Progenitor cell of endocrine pancreas (in vitro differentiated cells): ENCODE measurements at regions not wholly inside any gene's neighbourhood (a gene's known extent, or its start where the extent isn't known, plus 50 kb on each side); places are given as distances from the start of the nearest gene placed in this dataset.

ENCODE experiments used
- DNase-seq: peaks from one replicate; pipeline ENCODE4 v3.0.0; 2021; ENCODE audit warnings: low spot score; ENCODE audit not compliant: unreplicated experiment
- H3K27ac Mint-ChIP-seq: 2 replicates; pipeline ENCODE4 v1.8.0; 2021; ENCODE audit warnings: mild to moderate bottlenecking, moderate library complexity, mixed read lengths
- H3K27me3 Mint-ChIP-seq: 2 replicates; pipeline ENCODE4 v1.8.0; 2021; ENCODE audit warnings: mixed read lengths
- H3K36me3 Mint-ChIP-seq: 2 replicates; pipeline ENCODE4 v1.8.0; 2022; ENCODE audit warnings: mixed read lengths; ENCODE audit not compliant: insufficient read depth
- H3K4me1 Mint-ChIP-seq: 2 replicates; pipeline ENCODE4 v1.8.0; 2021; ENCODE audit warnings: low read depth, mixed read lengths
- H3K4me3 Mint-ChIP-seq: 2 replicates; pipeline ENCODE4 v1.8.0; 2021; ENCODE audit warnings: low read depth, mild to moderate bottlenecking, moderate library complexity, mixed read lengths
- H3K9me3 Mint-ChIP-seq: 2 replicates; pipeline ENCODE4 v1.8.0; 2021; ENCODE audit warnings: low read depth, mixed read lengths
- TF ChIP-seq, protein P1 (sequence below): fragments of 200-600 bp; sonication (generic); IDR thresholded peaks from one replicate; pipeline ENCODE4 v1.5.0; 2021; ENCODE audit warnings: antibody characterized with exemption, mild to moderate bottlenecking; ENCODE audit not compliant: unreplicated experiment

DNA sequence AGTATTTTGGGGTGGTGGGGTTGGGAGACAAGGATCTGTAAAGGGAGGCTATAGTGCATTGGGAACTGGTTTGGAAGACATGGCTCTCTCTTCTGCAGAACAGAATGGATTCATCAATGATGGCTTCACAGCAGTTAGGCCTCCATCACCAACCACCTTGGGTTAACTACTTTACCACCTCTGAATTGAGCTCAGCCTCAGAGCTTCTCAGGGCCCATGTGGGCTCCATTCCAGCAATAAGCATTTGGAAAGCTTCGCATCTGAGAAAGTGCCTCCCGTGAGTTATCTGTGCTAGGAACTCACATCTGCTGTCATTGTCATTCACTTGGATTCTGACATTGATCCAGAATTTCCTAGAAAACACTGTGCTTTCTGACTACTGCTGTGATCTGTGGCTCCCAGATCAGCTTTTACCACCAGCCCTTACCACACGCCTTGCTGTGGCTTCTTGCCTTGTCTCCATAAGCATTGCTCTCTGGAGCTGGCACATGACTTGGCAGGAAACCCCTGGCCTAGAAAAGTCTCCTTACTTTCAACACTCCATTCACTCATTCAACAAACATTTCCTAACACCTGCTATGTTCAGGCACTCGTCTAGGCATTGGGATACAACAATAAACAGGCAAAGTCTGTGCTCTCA, 70.7 kb upstream of the ADO start:
- no peaks in the 10 kb centered on the region for H3K36me3 Mint-ChIP-seq
- H3K4me3 Mint-ChIP-seq, result no peak overlapping the region
- DNase-seq, result no peak
- no peak overlapping the region for H3K27ac Mint-ChIP-seq
- no peaks in the 10 kb centered on the region for H3K9me3 Mint-ChIP-seq
- TF ChIP-seq, protein P1, sequence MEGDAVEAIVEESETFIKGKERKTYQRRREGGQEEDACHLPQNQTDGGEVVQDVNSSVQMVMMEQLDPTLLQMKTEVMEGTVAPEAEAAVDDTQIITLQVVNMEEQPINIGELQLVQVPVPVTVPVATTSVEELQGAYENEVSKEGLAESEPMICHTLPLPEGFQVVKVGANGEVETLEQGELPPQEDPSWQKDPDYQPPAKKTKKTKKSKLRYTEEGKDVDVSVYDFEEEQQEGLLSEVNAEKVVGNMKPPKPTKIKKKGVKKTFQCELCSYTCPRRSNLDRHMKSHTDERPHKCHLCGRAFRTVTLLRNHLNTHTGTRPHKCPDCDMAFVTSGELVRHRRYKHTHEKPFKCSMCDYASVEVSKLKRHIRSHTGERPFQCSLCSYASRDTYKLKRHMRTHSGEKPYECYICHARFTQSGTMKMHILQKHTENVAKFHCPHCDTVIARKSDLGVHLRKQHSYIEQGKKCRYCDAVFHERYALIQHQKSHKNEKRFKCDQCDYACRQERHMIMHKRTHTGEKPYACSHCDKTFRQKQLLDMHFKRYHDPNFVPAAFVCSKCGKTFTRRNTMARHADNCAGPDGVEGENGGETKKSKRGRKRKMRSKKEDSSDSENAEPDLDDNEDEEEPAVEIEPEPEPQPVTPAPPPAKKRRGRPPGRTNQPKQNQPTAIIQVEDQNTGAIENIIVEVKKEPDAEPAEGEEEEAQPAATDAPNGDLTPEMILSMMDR, result no peak
- no peaks in the 10 kb centered on the region for H3K27me3 Mint-ChIP-seq
- peaks cover 9% of the 10 kb centered on the region for H3K4me1 Mint-ChIP-seq

DNA sequence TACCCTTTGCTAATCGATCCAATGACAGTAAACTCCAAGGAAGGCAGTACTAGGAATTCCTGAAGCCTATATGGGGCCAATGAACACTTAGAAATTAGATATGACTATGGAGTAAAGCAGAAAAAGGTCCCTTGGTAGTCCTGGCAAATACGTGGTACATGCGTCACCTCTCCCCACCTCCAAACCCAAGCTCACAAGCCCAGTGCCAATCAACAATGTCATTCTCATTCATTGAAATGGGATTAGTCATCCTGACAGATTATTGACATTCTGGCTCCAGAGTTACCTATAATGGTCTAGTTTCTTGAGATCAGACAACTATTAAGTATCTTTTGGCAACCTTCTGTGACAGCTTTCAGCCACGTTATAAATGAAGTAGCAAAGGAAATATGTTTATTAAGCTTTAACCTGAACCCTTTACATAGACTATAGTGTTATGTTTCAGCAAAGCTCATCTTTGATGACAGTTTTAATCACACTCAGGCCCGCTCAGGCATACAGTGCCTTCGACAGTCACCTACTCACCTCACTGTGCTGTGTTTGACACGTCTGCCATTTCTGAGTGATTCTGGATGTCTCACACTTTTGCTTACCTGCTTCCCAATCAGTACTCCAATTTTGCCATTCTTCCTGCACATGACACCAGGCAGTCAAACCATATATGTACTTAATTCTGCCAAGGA, 69.6 kb upstream of the ADO start:
- Mint-ChIP-seq H3K27ac (no peak overlapping the region), H3K9me3 (no peaks in the 10 kb centered on the region), H3K36me3 (no peaks in the 10 kb centered on the region), H3K27me3 (no peaks in the 10 kb centered on the region), H3K4me1 (peaks cover 9% of the 10 kb centered on the region), H3K4me3 (no peak overlapping the region)
- no peak for DNase-seq
- TF ChIP-seq, protein P1, result no peak

DNA sequence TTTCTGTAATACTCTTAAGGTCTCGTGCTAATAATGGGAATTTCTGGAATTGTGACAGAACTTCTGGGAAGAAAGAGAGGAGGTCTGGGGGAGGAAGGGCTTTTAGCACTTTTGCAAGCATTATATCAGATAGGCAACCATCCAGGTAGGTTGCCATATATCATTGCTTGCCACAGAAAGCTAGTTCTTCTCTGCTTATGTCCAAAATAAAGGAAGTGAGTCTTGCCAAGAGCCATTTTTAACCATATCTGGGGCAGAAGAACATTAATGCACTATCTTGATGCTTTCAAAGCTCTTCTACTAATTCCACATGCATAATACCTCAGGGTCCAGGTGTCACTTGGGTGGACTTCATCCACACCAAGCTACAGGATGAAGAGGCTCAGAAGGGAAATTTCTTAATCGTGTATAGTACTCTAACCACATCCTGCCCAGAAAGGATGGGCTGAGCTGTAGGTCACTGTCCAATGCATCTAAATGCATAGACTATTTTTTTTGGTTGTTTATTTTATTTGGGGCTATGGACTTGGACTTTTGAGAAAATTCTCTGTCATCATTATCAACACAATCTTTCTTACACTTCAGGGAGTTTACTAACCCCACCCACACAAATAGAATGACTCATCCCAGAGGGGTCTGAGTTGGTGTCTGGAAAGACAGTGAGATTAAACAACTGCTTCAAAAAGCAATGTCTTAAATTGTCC, 68.9 kb upstream of the ADO start:
- H3K4me1 Mint-ChIP-seq, result peaks cover 9% of the 10 kb centered on the region
- no peak for DNase-seq
- H3K36me3 Mint-ChIP-seq, result no peaks in the 10 kb centered on the region
- TF ChIP-seq, protein P1, result no peak
- H3K9me3 Mint-ChIP-seq, result no peaks in the 10 kb centered on the region
- no peaks in the 10 kb centered on the region for H3K27me3 Mint-ChIP-seq
- no peak overlapping the region for H3K4me3 Mint-ChIP-seq
- no peak overlapping the region for H3K27ac Mint-ChIP-seq

DNA sequence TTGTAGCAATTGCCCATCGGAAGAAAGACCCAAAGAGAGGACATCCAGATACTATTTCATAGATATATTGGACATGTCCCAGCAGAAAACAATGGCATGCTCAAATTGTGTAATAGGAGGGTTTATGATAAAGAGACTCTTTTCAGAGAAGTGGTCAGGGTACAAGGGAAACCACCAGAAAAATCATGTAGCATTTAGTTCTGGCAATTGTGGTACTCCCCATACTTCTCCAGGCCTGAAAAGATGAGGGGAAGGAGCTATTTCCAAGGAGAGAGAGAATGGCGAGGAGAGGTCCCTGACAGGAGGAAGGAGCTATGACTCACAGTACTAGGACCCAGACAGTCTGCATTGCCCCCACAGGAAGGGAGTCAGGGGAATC, 68.4 kb upstream of the ADO start:
- Mint-ChIP-seq H3K36me3 (no peaks in the 10 kb centered on the region), H3K4me3 (no peak overlapping the region), H3K27me3 (no peaks in the 10 kb centered on the region), H3K4me1 (peaks cover 9% of the 10 kb centered on the region), H3K9me3 (no peaks in the 10 kb centered on the region), H3K27ac (no peak overlapping the region)
- DNase-seq, result no peak
- TF ChIP-seq, protein P1, result no peak

DNA sequence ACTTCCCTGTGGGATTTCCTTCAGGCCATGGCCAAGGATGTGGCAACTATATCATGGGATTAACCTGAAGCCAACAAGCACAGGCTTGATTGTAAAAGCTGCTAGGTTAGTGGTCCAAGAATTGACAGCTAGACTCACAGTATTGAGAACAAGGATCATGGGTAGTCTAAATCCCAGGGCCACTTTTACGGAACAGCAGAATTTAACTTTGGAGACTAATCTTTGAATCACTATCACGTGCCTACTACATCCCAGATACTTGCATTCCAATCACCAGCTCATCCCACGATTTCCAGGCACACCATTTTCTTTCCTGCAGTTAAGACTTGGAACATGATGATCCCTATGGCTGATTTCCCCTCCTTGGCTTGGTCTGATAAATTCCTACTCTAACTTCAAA, 65.6 kb upstream of the ADO start:
- H3K4me3 Mint-ChIP-seq, result no peak overlapping the region
- no peaks in the 10 kb centered on the region for H3K9me3 Mint-ChIP-seq
- H3K27ac Mint-ChIP-seq, result no peak overlapping the region
- no peaks in the 10 kb centered on the region for H3K36me3 Mint-ChIP-seq
- TF ChIP-seq, protein P1, result no peak
- H3K4me1 Mint-ChIP-seq, result no peaks in the 10 kb centered on the region
- H3K27me3 Mint-ChIP-seq, result no peaks in the 10 kb centered on the region
- no peak for DNase-seq
